Mesodermal cell (in vitro differentiated cells): ENCODE measurements at regions not wholly inside any gene's neighbourhood (a gene's known extent, or its start where the extent isn't known, plus 50 kb on each side); places are given as distances from the start of the nearest gene placed in this dataset.
"Not testable (repeated sequence)": the region's sequence is repeated elsewhere in the genome, so short reads cannot be mapped to it uniquely, and the experiment has no call there.

Experiments used
- H3K27ac ChIP-seq: 2 replicates; pipeline ENCODE4 v1.7.0; 2013; ENCODE audit warnings: mild to moderate bottlenecking, low read depth, low read length, moderate library complexity; ENCODE audit not compliant: severe bottlenecking
- H3K36me3 ChIP-seq: 2 replicates; pipeline ENCODE4 v1.7.1; 2013; ENCODE audit warnings: mild to moderate bottlenecking, low read length, moderate library complexity; ENCODE audit not compliant: control insufficient read depth, insufficient read depth
- H3K4me1 ChIP-seq: one replicate; pipeline ENCODE4 v1.7.1; 2013; ENCODE audit warnings: mild to moderate bottlenecking, low read length; ENCODE audit not compliant: insufficient read depth, control insufficient read depth, poor library complexity, severe bottlenecking
- H3K4me3 ChIP-seq: 2 replicates; pipeline ENCODE4 v1.7.0; 2013; ENCODE audit warnings: low read length, control low read depth, mild to moderate bottlenecking; ENCODE audit not compliant: insufficient read depth, poor library complexity, severe bottlenecking; ENCODE audit errors: extremely low read depth
- H3K9me3 ChIP-seq: 2 replicates; pipeline ENCODE4 v1.7.1; 2013; ENCODE audit warnings: mild to moderate bottlenecking, low read length, moderate library complexity; ENCODE audit not compliant: control insufficient read depth
- WGBS, 2 experiments: methylation state at CpG; one replicate each; pipeline ENCODE4 v1.1.5; 2013; ENCODE audit warnings: missing lambda C conversion rate in 2 of 2; ENCODE audit not compliant: insufficient coverage in 2 of 2; 5-methylcytosine and 5-hydroxymethylcytosine counted together

DNA sequence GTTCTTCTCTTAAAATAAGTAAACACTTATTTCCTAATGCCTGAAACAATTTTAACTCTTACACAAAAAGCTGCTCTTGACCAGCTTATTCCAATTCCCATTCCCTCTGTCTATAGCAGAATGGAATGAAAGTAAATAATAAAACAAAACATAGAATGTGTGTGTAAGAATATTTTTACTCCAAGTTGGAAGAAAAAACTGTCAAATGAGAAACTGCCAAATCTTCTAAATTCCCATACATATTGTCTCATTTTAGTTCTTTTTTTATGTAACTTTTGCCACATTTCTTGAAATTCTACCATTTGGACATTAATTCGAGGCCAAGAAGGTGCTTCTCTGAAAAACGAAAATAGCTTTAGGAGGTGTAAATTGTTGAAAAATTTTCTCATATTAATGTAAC, 477.1 kb downstream of the FAT4 start:
- Histone ChIP-seq H3K36me3 (no peaks in the 10 kb centered on the region), H3K9me3 (no peaks in the 10 kb centered on the region), H3K4me3 (no peak overlapping the region), H3K27ac (no peak overlapping the region), H3K4me1 (no peaks in the 10 kb centered on the region)
- no CpG with 5 or more reads among the region's 2 CpGs for WGBS, 2 experiments

DNA sequence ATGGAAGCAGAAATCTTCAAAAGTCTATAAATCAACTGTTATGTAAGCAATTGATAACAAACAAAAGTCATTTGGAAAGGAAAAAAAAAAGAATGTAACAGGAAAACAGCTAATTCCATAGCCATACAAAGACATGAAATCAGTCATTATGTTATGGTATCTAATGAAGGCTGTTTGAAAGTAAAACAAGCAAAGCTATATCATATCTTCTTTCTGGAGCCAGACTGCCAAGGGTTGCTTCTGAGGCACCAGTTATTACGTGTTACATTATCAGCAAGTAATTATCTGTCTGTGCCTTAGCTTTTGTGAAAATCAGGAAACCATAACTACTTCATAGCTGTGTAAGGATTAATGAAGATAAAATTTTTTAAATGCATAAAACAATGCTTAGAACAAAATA, 480.2 kb downstream of the FAT4 start:
- no peaks in the 10 kb centered on the region for H3K36me3 ChIP-seq
- H3K4me1 ChIP-seq: no peaks in the 10 kb centered on the region
- no peak overlapping the region for H3K27ac ChIP-seq
- H3K9me3 ChIP-seq: no peaks in the 10 kb centered on the region
- H3K4me3 ChIP-seq: no peak overlapping the region
- WGBS, 2 experiments: no CpG with 5 or more reads among the region's 1 CpG

DNA sequence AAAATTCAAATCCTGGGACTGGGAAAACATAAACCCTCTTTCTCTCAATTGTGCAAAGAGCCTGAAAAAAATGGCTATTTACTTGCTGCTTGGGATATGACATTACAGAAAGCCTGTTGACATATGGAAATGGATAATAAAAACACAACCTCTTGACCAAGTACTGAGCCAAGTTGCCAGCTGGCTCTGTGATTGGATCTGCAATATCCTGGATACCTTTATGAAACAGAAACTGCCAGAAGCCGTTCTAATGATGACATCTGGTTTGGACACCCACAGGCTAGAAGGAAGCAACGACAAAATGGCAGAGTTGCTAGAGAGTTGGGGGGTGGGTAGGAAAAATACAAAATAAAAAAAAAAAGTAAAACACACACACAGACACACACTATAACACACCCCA, 481.4 kb downstream of the FAT4 start:
- Histone ChIP-seq H3K4me1 (no peaks in the 10 kb centered on the region), H3K9me3 (no peaks in the 10 kb centered on the region), H3K27ac (no peak overlapping the region), H3K4me3 (no peak overlapping the region), H3K36me3 (no peaks in the 10 kb centered on the region)
- WGBS, 2 experiments: 100% methylated on average over 1 of the region's 2 CpGs; no CpG with 5 or more reads in 1 of the 2 experiments

DNA sequence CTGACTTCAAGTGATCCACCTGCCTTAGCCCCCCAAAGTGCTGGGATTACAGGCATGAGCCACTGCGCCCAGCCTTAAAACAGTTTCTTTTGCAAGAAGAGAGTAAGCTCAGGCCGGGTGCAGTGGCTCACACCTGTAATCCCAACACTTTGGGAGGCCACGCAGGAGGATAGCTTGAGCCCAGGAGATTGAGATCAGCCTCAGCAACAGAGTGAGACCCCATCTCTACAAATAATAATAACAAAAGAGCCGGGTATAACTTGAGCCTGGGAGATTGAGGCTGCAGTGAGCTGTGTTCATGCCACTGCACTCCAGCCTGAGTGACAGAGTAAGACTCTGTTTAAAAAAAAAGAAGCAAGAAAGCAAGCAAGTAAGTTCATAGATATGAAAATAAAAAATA, 482.9 kb downstream of the FAT4 start:
- not testable (repeated sequence) for H3K4me3 ChIP-seq, H3K9me3 ChIP-seq, H3K27ac ChIP-seq, H3K36me3 ChIP-seq, H3K4me1 ChIP-seq
- 80% methylated on average over 2 of the region's 4 CpGs for WGBS, 2 experiments

DNA sequence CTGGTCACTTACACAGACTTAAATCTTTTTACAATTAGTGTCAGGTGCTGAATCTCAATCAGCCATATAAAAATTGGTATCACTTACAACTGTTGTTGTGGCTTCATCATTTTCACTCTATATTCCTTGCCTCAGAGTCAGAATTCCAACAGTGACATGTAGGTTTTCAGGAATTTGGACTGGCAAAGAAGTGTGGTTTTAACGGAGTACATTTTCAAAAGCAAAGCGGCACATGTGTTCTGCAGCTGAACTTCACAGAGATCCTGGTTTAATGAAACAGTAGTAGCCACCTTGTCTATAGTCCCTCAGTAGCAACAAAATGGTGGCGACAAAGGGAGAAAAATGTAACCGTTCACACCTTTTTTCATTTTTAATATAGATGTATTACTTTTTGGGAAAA, 486.6 kb downstream of the FAT4 start:
- no peak overlapping the region for H3K27ac ChIP-seq
- 93 to 100% methylated on average over 2 of the region's 4 CpGs for WGBS, 2 experiments
- no peak overlapping the region for H3K4me3 ChIP-seq
- H3K9me3 ChIP-seq: no peaks in the 10 kb centered on the region
- H3K36me3 ChIP-seq: no peaks in the 10 kb centered on the region
- H3K4me1 ChIP-seq: no peaks in the 10 kb centered on the region

DNA sequence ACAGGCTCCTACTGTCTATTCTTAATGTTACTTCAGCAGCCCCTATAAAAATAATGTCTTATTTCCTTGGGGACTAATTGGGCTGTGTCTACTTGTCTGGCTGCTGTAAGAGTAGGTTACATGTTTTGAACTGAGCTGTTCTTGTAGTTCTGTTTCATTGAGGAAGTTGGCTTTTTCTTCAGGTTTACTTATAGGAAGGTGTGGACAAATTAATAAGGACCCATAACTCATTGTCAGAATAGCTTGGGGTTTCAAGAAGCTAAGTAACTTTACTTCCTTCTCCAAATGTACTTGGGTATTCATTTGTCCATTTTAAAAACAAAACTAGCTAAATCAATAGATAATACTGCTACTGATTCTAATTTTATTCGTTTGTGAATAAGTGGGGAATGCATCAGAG, 487.2 kb downstream of the FAT4 start:
- no peaks in the 10 kb centered on the region for H3K9me3 ChIP-seq
- no peaks in the 10 kb centered on the region for H3K4me1 ChIP-seq
- no peak overlapping the region for H3K27ac ChIP-seq
- WGBS, 2 experiments: 100% methylated on average over 1 of the region's 1 CpG; no CpG with 5 or more reads in 1 of the 2 experiments
- H3K36me3 ChIP-seq: no peaks in the 10 kb centered on the region
- no peak overlapping the region for H3K4me3 ChIP-seq

GRCh38 chr4:125808022-125808421, 493.3 kb downstream of the FAT4 start:
- WGBS, 2 experiments: no CpG with 5 or more reads among the region's 3 CpGs
- no peaks in the 10 kb centered on the region for H3K4me1 ChIP-seq
- no peaks in the 10 kb centered on the region for H3K9me3 ChIP-seq
- H3K4me3 ChIP-seq: no peak overlapping the region
- H3K27ac ChIP-seq: no peak overlapping the region
- no peaks in the 10 kb centered on the region for H3K36me3 ChIP-seq

DNA sequence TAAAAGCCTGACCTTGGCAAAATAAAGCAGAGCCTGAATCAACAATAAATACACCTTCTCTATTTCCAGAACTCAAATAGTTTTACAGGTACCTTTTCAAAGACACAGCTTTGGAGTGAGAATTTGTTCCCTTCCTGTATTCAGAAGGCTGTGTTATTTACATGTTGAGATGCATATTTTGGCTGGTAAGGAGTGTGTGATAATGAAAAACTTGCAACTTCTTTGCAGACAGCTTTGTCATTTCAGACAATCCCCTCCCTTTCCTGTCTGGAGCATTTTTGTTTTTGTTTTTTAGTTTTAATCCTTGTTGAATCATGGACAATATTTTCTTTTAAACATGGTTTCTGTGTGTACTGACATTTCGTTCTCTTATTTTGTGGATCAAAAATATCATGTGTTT, 493.8 kb downstream of the FAT4 start:
- Histone ChIP-seq H3K4me1 (no peaks in the 10 kb centered on the region), H3K36me3 (no peaks in the 10 kb centered on the region), H3K27ac (no peak overlapping the region), H3K4me3 (no peak overlapping the region), H3K9me3 (no peaks in the 10 kb centered on the region)
- WGBS, 2 experiments: no CpG with 5 or more reads among the region's 1 CpG

DNA sequence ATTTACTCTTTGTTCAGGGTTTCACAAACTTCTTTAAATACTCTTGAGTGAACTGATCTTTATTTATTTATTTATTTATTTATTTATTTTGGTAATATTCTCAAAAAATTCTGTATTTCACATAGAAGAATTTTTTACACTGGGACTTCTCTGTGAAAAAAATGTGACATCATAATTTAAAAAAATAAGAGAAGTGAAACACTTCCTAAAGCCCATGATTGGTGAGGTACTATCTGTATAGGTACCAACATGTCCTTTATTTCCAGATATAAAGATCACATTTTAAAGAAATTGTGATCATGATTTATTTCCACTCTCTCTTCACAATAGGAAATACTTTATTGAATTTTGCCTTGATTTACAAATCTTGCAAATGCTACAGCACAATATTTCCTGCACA, 497.1 kb downstream of the FAT4 start:
- Histone ChIP-seq H3K27ac (no peak overlapping the region), H3K9me3 (no peaks in the 10 kb centered on the region), H3K36me3 (no peaks in the 10 kb centered on the region), H3K4me1 (no peaks in the 10 kb centered on the region), H3K4me3 (no peak overlapping the region)

DNA sequence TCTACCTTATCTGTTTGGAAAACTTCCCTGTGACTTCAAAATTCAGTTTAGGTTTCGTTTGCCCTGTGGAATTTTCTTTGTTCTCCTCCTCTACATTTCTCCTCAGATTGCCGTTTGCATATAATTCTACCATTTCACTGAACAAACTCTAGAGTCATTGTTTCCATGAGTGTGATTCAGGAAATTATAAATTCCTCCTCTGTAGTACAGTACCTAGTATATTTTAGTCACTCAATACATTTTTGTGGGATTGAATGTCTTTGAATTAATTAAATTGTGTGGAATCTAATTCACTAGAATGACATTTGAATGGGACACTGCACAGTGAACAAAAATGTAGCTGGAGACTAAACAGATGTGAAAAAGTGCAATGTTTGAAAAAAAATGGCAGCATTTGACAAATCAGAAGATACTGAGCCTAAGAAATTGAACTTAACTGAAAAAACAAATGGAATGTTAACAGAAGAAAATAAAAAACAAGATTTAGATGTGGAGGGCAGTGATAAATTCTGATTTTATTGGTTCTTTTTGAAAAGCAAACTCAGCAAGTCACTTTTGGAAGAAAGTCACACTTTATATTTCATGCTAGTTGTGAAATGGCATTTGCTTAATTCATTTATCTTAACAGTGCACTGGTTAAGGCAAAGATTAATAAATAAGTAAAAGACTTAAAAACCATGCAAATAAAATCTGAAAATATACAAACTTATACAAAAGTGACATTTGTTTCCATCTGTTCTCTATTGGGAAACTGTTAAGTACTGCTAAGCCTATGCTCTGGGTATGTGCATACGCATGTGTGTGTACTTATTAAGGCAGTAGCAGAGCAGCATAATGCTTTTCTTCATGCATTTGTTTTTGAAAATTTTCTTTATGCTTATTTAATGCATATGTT, 512.3 kb downstream of the FAT4 start:
- 80% methylated on average over 1 of the region's 3 CpGs; no CpG with 5 or more reads in 1 of the 2 experiments for WGBS, 2 experiments

DNA sequence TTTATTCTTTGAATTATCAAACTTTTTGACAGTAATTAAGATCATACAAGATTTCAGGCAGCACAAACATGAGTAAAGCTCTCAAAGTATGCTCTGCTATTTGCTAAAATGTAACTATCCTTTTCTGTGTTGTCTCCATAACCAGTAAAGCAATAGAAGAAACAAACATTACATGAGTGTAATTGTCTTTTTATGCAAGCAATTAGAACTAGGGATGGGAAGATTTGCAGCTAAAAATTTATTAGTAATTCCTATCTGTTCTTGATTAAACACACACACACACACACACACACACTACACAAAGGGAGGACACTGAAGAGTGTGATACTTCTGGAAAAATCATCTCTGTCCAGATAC, 512.9 kb downstream of the FAT4 start:
- Histone ChIP-seq H3K4me3 (no peak overlapping the region), H3K9me3 (no peaks in the 10 kb centered on the region), H3K27ac (no peak overlapping the region), H3K4me1 (no peaks in the 10 kb centered on the region), H3K36me3 (no peaks in the 10 kb centered on the region)

More for the DNA sequence above, 512.3 kb downstream of the FAT4 start:
- no peaks in the 10 kb centered on the region for H3K36me3 ChIP-seq
- no peak overlapping the region for H3K4me3 ChIP-seq
- H3K27ac ChIP-seq: no peak overlapping the region
- H3K4me1 ChIP-seq: no peaks in the 10 kb centered on the region
- H3K9me3 ChIP-seq: no peaks in the 10 kb centered on the region
